Skin of body (tissue), 1 donor: ENCODE measurements at regions not wholly inside any gene's neighbourhood (a gene's known extent, or its start where the extent isn't known, plus 50 kb on each side); places are given as distances from the start of the nearest gene placed in this dataset.
"Not testable (repeated sequence)": the region's sequence is repeated elsewhere in the genome, so short reads cannot be mapped to it uniquely, and the experiment has no call there.

ENCODE experiments used
- DNase-seq: peaks from one replicate; lab custom pipeline; 2025; lab: John Stamatoyannopoulos, UW

DNA sequence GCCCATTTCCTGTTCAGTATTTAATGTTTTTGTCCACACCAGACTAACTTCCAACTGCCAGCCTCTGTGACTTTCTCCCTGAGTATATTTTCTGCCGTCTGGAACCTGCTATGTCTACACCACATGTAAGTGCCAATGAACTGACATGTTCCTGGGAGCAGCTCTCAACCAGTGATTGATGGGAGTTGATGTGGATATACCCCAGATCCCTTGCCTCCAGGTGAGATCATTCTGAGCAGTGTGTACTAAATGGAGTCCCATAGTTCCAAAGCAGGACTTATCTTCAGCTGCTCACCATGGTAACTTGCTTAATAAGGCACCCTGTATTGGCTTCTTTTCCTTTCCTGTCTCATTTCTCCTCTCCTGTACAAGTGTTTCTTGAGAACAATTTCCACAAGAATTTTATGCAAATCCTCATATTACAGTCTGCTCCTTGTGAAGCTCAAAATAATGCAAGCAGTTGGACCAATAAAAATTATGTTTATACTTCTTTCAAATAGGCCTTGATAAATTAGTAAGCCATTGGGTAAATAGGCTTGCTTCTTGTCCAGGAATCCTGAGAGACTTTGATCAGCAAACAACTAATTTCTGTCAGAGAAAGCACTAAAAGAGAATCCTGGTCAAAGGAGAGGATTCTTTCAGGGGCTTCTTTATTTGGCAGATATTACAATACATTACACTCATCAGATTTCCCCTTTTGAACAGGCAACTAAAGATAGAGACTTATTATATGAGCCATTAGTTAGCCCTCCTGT, 911.7 kb upstream of the NDST4 start:
- no peak for DNase-seq

- no peak for DNase-seq
Measured at GRCh38 chr4:116023049-116023448, 909.6 kb upstream of the NDST4 start.

DNA sequence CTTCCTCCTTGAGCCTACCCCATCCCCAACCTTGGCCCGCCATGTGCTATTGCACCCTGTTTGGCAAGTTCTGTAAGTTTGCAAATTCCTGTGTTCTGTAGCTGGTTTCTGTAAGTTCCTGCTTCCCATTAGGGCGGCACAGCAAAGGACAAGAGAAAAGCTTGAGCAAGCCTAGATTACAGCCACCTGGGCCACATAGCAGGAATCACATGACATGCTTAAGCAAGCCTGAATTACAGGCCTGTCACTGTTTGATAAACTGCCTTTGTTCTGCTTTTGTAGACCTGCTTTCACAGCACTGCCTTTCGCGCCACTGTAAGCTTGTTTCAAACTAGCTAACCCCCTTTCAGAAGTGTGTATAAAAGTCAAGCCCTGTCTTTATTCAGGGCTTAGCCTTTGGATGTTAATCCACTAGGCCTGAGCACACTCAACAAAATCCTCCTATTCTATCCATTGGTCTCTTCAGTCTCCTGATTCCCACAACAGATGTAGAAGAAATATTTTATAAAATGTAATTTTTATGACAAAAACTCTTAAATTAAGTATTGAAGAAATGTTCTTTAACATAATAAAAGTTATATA, 906.8 kb upstream of the NDST4 start:
- no peak for DNase-seq

DNA sequence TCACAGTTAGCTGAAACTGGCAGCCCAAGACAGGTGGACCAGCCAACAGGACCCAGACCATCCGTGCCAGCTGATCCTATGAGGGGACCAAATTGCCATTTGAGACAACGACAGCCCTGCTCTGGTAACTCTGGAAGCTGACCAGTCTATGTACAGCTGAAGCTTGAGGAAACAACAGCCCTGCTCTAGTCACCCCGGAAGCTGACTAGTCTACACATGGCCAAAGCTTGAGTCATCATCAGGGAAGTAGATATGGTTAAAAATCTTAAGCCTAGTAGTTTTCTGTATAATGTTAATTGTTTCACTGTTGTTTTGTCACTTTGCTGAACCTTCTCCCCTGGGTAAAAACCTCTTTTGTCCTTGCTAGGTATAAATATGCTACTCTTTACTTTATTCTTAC, 905.4 kb upstream of the NDST4 start:
- DNase-seq = no peak

- DNase-seq = no peak
Measured at GRCh38 chr4:116016201-116016600, 902.8 kb upstream of the NDST4 start.

GRCh38 chr4:116015549-116015948, 902.1 kb upstream of the NDST4 start:
- no peak for DNase-seq

- no peak for DNase-seq
Measured at GRCh38 chr4:116015062-116015461, 901.6 kb upstream of the NDST4 start.

DNA sequence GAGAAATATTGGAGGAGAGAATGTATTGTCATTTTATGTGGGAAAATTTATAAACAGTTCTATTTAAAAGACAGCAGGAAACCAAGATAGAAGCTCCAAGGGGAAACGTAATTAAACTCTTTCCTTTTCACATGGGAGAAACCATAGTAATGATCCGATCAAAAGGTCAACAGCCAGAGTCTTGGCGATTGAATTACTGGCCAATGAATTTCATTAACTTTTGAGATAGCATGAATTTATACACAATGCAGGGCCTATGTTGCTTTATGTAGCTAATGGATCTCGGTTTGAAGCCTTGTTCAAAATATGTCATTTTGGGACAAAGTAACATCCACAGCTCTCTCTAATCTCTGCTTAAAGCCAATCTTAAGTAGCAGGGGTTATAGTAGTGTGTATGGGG, 897.5 kb upstream of the NDST4 start:
- DNase-seq = no peak

GRCh38 chr4:116005806-116006088, 892.3 kb upstream of the NDST4 start:
- DNase-seq = no peak

- no peak for DNase-seq
Measured at GRCh38 chr4:116005037-116005805, 891.8 kb upstream of the NDST4 start.

GRCh38 chr4:116001291-116001690, 887.9 kb upstream of the NDST4 start:
- no peak for DNase-seq

DNA sequence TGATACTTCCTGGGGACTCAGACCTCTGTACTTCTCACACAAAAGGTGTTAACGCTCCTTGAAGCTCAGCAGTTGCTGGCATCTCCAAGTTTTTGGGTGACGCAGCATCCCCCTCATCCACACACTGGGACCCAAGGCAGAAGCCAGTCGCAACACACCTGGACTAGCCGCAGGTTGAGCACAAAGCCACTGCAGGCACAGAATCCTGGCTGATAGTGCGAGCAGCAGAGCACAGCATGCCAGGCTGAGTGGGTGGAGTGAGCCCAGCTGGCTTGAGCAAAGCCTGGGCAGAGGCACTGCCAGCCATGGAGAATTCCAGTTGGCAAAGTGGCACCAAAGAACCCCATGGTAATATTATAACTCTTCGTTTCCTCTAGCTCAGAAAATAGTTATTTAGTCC, 873.2 kb upstream of the NDST4 start:
- no peak for DNase-seq

DNA sequence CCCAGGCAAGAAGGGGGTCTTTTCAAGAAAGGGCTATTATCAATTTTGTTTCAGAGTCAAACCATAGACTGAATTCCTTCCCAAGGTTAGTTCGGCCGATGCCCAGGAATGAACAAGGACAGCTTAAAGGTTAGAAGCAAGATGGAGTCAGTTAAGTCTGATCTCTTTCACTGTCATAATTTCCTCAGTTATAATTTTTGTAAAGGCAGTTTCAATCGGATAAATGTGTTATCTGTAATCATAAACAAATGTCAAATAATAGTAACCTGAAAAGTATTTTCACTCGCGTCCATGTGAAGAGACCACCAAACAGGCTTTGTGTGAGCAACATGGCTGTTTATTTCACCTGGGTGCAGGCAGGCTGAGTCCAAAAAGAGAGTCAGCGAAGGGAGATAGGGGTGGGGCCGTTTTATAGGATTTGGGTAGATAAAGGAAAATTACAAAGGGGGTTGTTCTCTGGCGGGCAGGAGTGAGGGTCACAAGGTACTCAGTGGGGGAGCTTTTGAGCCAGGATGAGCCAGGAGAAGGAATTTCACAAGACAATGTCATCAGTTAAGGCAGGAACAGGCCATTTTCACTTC, 862.1 kb upstream of the NDST4 start:
- not testable (repeated sequence) for DNase-seq

GRCh38 chr4:115973768-115974167, 860.3 kb upstream of the NDST4 start:
- no peak for DNase-seq

GRCh38 chr4:115972967-115973366, 859.5 kb upstream of the NDST4 start:
- DNase-seq = no peak

GRCh38 chr4:115970859-115971258, 857.4 kb upstream of the NDST4 start:
- DNase-seq = no peak

DNA sequence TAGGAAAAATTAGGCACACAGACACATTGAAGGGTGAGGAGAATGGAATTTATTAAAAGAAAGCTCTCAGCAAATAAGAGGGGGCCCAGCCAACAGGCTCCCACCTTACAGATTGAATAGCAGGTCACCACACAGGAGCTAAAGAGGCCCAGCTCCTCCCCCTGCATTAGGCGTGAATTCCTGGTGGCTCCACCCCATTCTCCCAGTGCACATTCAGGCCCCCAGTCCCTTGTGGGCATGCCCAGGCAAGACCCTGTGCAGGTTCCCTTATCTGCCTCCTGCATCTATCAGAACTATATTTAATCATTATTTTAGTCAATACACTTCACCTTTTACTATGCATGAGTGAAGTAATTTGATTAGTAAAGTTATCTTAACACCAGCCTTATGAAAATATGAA, 856.3 kb upstream of the NDST4 start:
- no peak for DNase-seq

DNA sequence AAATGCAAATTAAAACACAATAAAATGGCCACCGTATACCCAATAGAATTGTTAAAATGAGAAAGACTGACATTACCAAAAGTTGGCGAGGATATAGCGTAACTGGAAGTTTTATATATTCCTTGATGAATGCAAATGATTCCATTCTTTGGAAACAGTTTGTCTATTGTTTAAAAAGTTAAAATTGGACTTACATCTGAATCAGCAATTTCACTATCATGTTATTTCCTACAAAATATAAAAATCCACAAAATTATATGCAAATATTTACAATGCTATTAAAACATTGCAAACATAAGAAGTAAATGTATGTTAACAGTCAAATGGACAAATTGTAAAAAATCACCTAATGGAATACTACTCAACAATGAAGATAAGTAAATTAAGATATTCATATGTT, 852.2 kb upstream of the NDST4 start:
- no peak for DNase-seq

- DNase-seq = not testable (repeated sequence)
Measured at GRCh38 chr4:115956054-115956796, 842.8 kb upstream of the NDST4 start.

DNA sequence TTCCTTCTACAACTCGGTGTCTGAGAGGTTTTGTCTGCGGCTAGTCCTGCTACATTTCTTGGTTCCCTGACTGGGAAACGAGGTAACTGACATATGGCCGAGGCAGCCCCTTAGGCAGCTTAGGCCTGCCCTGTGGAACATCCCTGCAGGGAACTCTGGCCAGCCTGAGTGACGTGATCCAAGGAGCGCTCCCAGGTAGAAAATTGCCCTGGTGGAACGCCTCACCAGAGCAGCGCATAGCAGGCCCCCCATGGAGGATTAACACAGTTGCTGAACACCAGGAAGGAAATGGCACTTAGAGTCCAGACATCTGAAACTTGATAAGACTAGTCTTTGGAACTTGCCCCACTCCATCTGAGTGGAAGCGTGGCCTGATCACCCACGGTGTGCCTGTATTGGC, 837.4 kb upstream of the NDST4 start:
- DNase-seq = no peak

- not testable (repeated sequence) for DNase-seq
Measured at GRCh38 chr4:115949974-115950743, 836.7 kb upstream of the NDST4 start.
